Parathyroid adenoma (tissue), 2 donors: ENCODE measurements at regions not wholly inside any gene's neighbourhood (a gene's known extent, or its start where the extent isn't known, plus 50 kb on each side); places are given as distances from the start of the nearest gene placed in this dataset.
A peak's percentile ranks its signal among the peaks of the same experiment; 100 is the strongest.
"Not testable (repeated sequence)": the region's sequence is repeated elsewhere in the genome, so short reads cannot be mapped to it uniquely, and the experiment has no call there.

Experiments
- H2AFZ ChIP-seq: fragments of 300-600 bp; sonication (generic); one replicate; pipeline ENCODE4 v1.7.0; 2017; ENCODE audit warnings: antibody characterized with exemption, mild to moderate bottlenecking
- H3K27ac ChIP-seq: fragments of 300-600 bp; sonication (generic); one replicate; pipeline ENCODE4 v1.7.0; 2017
- H3K27me3 ChIP-seq: fragments of 300-600 bp; sonication (generic); one replicate; pipeline ENCODE4 v1.7.0; 2017; ENCODE audit warnings: low read length; ENCODE audit not compliant: control insufficient read depth, insufficient read depth
- H3K36me3 ChIP-seq: fragments of 300-600 bp; sonication (generic); one replicate; pipeline ENCODE4 v1.7.0; 2017; ENCODE audit warnings: low read length; ENCODE audit not compliant: control insufficient read depth, insufficient read depth
- H3K4me1 ChIP-seq: fragments of 300-600 bp; sonication (generic); one replicate; pipeline ENCODE4 v1.7.0; 2017; ENCODE audit warnings: control low read depth
- H3K4me2 ChIP-seq: fragments of 300-600 bp; sonication (generic); one replicate; pipeline ENCODE4 v1.7.0; 2017; ENCODE audit warnings: low read length
- H3K4me3 ChIP-seq: fragments of 300-600 bp; sonication (generic); one replicate; pipeline ENCODE4 v1.7.0; 2017; ENCODE audit warnings: low read depth, low read length
- H3K79me2 ChIP-seq: fragments of 300-600 bp; sonication (generic); one replicate; pipeline ENCODE4 v1.7.0; 2017; ENCODE audit warnings: control low read depth
- H3K9ac ChIP-seq: fragments of 300-600 bp; sonication (generic); one replicate; pipeline ENCODE4 v1.7.0; 2017; ENCODE audit warnings: mild to moderate bottlenecking
- H3K9me3 ChIP-seq: fragments of 300-600 bp; sonication (generic); one replicate; pipeline ENCODE4 v1.7.0; 2017; ENCODE audit warnings: low read length; ENCODE audit not compliant: control insufficient read depth
- TF ChIP-seq, protein P1 (sequence below): fragments of 300-600 bp; sonication (generic); IDR thresholded peaks from one replicate; pipeline ENCODE4 v1.7.0; 2017; ENCODE audit warnings: antibody characterized with exemption, mild to moderate bottlenecking
- donor health status: primary hyperparathyroidism.

DNA sequence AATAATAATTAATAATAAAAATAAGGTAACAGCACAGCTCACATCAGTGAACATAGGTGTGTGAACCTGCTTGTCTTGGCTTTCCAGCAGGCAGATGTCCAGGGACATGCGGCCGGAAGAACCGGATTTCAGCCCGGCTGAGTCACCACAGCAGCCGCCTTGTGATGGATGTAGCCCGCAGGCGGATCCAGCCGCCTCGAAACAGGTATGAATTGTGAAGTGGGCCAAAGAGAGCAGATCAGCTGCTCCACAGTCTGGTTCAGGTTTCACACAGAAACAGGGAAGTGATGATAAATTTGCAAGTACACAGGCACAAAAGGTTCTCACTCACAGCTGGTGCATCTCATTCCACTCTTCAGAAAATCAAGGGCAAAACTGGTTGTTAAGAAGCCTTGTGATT is 55.1 kb downstream of the ID4 start:
- Histone ChIP-seq H3K4me3 (no peak overlapping the region), H3K4me2 (no peak overlapping the region), H3K79me2 (no peaks in the 10 kb centered on the region), H3K4me1 (peaks cover 7% of the 10 kb centered on the region), H3K9ac (no peak overlapping the region), H3K9me3 (no peaks in the 10 kb centered on the region), H3K36me3 (no peaks in the 10 kb centered on the region), H3K27me3 (no peaks in the 10 kb centered on the region), H2AFZ (no peak overlapping the region), H3K27ac (no peak overlapping the region)
- TF ChIP-seq, protein P1, sequence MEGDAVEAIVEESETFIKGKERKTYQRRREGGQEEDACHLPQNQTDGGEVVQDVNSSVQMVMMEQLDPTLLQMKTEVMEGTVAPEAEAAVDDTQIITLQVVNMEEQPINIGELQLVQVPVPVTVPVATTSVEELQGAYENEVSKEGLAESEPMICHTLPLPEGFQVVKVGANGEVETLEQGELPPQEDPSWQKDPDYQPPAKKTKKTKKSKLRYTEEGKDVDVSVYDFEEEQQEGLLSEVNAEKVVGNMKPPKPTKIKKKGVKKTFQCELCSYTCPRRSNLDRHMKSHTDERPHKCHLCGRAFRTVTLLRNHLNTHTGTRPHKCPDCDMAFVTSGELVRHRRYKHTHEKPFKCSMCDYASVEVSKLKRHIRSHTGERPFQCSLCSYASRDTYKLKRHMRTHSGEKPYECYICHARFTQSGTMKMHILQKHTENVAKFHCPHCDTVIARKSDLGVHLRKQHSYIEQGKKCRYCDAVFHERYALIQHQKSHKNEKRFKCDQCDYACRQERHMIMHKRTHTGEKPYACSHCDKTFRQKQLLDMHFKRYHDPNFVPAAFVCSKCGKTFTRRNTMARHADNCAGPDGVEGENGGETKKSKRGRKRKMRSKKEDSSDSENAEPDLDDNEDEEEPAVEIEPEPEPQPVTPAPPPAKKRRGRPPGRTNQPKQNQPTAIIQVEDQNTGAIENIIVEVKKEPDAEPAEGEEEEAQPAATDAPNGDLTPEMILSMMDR: no peak

DNA sequence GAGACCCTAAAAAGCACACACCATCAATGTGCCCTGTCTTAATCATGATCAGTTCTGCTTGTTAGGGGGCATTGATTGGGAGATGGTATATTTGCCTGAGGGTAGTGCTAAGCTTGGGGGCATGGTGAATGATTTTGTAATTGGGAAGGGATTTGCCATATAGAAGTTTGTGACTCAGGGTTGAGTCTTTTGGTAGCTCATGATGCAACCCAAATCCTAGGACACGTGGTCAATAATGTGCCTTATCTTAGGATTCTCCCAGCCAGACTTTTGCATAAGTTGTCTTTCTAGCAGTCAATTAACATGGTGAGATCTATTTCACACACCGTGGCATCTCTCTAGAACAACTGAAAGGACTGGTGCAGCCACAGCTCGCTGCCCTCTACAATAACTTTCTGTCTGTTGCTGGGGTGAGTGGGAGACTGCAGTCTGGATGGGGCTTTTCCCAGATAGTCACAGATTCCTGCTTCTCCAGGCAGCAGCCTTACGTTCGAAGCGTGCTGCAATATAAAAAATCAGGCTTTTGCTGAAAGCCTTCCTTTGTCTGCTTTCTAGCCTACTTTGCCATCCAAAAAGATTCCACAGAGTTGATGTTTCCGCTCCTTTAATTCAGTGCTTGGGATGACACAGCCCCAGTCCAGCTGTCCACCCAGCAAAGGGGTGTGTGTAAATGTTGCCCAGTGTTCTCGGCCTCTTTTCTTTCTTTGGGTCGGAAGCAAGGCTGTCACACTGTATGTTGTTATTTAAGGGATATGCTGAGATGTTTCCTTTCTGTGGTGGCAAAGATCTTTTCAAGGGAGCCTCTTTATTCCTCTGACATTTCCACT is 58.9 kb downstream of the ID4 start:
- no peaks in the 10 kb centered on the region for H3K36me3 ChIP-seq
- H3K4me3 ChIP-seq: no peak overlapping the region
- H3K4me1 ChIP-seq: no peaks in the 10 kb centered on the region
- H3K4me2 ChIP-seq: peak overlapping the region; percentile 20
- no peak overlapping the region for H3K27ac ChIP-seq
- no peak overlapping the region for H2AFZ ChIP-seq
- no peaks in the 10 kb centered on the region for H3K79me2 ChIP-seq
- H3K9ac ChIP-seq: no peak overlapping the region
- TF ChIP-seq, protein P1: no peak
- H3K9me3 ChIP-seq: no peaks in the 10 kb centered on the region
- H3K27me3 ChIP-seq: no peaks in the 10 kb centered on the region

DNA sequence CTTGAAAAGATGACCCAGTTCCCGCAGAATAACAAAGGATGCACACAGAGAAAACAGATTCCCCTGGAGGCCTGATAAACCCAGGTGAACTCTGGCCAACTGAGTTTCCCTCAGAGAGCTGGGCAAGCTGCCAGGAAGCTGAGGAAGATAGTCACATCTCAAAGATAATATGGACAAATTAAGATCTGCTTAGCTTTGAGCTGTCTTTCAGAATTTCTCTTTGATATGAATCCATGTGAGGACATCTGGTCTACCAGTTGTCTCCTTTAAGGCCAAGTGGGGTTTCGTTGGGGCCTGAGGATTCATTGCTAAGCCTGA is 59.5 kb downstream of the ID4 start:
- Histone ChIP-seq H3K4me2 (peak overlapping the region; percentile 20), H3K27ac (no peak overlapping the region), H3K36me3 (no peaks in the 10 kb centered on the region), H3K4me3 (no peak overlapping the region), H3K79me2 (no peaks in the 10 kb centered on the region), H2AFZ (no peak overlapping the region), H3K4me1 (no peaks in the 10 kb centered on the region), H3K9ac (no peak overlapping the region), H3K9me3 (no peaks in the 10 kb centered on the region), H3K27me3 (no peaks in the 10 kb centered on the region)
- TF ChIP-seq, protein P1: no peak

DNA sequence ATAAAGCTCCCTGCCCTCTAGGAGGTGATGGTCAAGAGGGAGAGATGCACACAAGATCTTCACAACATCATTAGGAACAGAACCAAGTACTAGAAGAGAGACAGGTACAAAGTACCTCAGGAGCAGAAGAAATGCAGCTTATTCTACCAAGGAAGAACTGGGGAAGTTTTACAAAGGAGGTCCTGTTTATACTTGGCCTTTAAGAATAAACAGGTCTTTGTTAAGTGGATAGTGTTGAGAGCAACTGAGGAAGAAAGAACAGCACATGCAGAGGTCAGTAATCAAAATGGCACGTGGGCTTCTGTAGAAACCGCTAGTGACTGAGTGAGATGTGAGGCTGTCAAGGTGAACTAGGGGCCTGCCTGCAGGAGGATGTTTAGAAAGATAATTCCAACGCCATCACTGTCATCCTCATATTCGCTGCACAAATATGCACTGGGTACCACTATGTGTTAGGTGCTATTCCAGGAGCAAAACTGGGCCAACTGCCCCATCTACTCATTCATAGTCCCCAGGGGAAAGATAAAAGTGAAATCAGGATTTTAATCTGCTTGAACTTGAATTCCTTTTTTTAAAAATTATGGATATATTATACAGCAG is 61.1 kb downstream of the ID4 start:
- H3K4me2 ChIP-seq: no peak overlapping the region
- TF ChIP-seq, protein P1: no peak
- no peaks in the 10 kb centered on the region for H3K79me2 ChIP-seq
- no peak overlapping the region for H2AFZ ChIP-seq
- no peaks in the 10 kb centered on the region for H3K9me3 ChIP-seq
- H3K4me1 ChIP-seq: no peaks in the 10 kb centered on the region
- H3K27ac ChIP-seq: no peak overlapping the region
- H3K9ac ChIP-seq: no peak overlapping the region
- H3K36me3 ChIP-seq: no peaks in the 10 kb centered on the region
- H3K27me3 ChIP-seq: no peaks in the 10 kb centered on the region
- H3K4me3 ChIP-seq: no peak overlapping the region

DNA sequence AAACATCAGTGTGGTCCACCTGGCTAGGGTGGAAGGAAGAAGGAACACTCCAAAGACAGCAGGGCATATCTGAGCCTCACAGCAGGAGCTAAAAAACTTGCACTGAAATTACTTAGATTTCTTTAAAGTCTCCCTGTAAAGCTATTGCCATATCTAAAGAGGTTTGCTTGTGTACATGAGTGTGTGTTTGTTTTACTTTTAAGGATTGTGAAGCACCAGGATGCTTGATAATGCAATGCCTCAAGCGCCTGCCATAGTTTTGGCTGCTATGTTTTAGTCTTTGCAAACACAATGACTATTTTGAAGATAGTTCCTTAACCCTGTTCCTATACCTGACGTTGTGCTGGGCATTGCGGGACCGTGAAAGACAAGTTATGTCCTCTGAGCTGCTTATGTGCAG is 65.0 kb downstream of the ID4 start:
- Histone ChIP-seq H3K36me3 (no peaks in the 10 kb centered on the region), H3K27ac (no peak overlapping the region), H2AFZ (no peak overlapping the region), H3K4me3 (no peak overlapping the region), H3K27me3 (no peaks in the 10 kb centered on the region), H3K79me2 (no peaks in the 10 kb centered on the region), H3K4me2 (no peak overlapping the region), H3K4me1 (no peaks in the 10 kb centered on the region), H3K9ac (no peak overlapping the region), H3K9me3 (no peaks in the 10 kb centered on the region)
- TF ChIP-seq, protein P1: no peak

DNA sequence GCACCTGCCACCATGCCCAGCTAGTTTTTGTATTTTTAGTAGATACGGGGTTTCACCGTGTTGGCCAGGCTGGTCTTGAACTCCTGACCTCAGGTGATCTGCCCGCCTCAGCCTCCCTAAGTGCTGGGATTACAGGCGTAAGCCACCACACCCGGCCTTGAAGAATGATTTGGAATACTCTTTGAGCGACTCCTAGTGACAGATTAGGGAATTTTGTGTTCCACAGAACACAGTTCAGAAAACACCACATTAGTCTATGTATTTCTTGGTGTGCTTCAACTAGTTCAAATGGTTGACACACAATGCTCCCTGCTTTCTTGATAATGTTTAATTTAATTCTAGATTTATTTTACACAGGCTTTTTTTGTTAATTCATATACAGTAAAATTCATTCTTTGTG is 67.2 kb downstream of the ID4 start:
- not testable (repeated sequence) for H2AFZ ChIP-seq, H3K27me3 ChIP-seq, H3K9ac ChIP-seq, H3K27ac ChIP-seq, H3K4me1 ChIP-seq, H3K9me3 ChIP-seq, H3K4me3 ChIP-seq, H3K79me2 ChIP-seq, H3K4me2 ChIP-seq, H3K36me3 ChIP-seq
